ENCODE measurements at regions not wholly inside any gene's neighbourhood (a gene's known extent, or its start where the extent isn't known, plus 50 kb on each side); places are given as distances from the start of the nearest gene placed in this dataset.
"Not testable (repeated sequence)": the region's sequence is repeated elsewhere in the genome, so short reads cannot be mapped to it uniquely, and the experiment has no call there.

DNA sequence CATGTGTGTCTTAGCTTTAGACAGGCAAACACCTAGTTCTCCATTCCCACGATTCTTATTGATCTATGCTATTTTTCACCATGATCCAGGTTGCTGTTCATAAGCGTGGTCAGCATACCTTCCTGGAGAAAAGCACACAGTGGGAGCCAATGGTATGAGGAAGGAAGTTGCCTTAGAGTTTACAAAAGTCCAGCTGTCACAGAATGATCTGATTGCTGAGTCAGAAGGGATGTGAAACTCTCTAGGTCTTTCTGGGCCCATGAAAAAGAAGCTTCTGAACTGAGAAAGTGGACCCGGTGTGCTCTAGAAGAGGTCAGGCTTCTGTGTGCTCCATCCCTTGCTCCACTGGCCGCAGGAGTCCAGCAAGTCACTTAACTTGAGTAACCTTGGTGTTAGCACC lies 71.0 kb upstream of the CCL1 start:
- TF ChIP-seq, protein P1, sequence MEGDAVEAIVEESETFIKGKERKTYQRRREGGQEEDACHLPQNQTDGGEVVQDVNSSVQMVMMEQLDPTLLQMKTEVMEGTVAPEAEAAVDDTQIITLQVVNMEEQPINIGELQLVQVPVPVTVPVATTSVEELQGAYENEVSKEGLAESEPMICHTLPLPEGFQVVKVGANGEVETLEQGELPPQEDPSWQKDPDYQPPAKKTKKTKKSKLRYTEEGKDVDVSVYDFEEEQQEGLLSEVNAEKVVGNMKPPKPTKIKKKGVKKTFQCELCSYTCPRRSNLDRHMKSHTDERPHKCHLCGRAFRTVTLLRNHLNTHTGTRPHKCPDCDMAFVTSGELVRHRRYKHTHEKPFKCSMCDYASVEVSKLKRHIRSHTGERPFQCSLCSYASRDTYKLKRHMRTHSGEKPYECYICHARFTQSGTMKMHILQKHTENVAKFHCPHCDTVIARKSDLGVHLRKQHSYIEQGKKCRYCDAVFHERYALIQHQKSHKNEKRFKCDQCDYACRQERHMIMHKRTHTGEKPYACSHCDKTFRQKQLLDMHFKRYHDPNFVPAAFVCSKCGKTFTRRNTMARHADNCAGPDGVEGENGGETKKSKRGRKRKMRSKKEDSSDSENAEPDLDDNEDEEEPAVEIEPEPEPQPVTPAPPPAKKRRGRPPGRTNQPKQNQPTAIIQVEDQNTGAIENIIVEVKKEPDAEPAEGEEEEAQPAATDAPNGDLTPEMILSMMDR (IDR thresholded peaks at IDR 0.05), result no peak
- intact Hi-C loops (cut with DNase I), result no loop called here
- Histone ChIP-seq H3K27me3 (no peaks in the 10 kb centered on the region), H3K9me3 (no peaks in the 10 kb centered on the region), H3K36me3 (no peaks in the 10 kb centered on the region), H3K4me1 (no peaks in the 10 kb centered on the region), H3K27ac (no peak overlapping the region), H3K4me3 (no peak overlapping the region)
- DNase-seq (ENCODE audit: low spot score in 2 of 2), result no peak

DNA sequence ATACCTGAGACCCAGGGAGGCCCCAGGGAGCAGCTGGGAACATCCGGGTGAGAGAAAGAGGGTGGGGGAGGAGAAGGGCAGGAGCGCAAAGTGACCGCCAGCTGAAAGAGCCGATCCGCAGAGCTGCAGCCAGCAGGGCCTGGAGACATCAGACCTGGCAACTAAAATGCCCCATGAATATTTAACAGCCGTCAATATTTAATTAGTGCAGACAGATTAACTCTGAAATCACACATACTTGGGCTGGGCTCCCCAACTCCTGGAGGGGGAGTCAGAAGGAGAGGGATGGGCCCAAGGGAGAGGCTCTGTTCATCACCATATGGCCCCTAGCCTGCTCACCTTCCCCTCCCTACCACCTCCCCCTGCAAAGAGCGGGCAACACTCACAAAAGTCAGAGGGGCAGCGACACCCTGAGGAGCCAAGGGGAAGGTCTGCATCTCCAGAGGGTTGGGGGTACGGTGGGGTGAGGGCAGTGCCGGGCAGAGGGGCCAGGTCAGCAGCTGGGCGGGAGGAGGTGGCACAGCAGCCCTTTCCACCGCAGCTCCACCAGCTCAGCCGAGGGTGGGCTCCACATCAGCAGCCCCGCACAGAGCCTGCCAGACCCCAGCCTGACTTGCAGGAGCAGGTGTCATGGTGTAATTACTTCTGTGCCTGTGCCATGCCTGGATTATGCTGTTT lies 61.9 kb upstream of the CCL1 start:
- no peaks in the 10 kb centered on the region for H3K4me1 ChIP-seq
- TF ChIP-seq, protein P1 (IDR thresholded peaks at IDR 0.05), result no peak
- DNase-seq (ENCODE audit: low spot score in 2 of 2), result no peak
- intact Hi-C loops (cut with DNase I), result no loop called here
- H3K27ac ChIP-seq, result no peak overlapping the region
- no peaks in the 10 kb centered on the region for H3K9me3 ChIP-seq
- no peaks in the 10 kb centered on the region for H3K27me3 ChIP-seq
- H3K4me3 ChIP-seq, result no peak overlapping the region
- H3K36me3 ChIP-seq, result no peaks in the 10 kb centered on the region

DNA sequence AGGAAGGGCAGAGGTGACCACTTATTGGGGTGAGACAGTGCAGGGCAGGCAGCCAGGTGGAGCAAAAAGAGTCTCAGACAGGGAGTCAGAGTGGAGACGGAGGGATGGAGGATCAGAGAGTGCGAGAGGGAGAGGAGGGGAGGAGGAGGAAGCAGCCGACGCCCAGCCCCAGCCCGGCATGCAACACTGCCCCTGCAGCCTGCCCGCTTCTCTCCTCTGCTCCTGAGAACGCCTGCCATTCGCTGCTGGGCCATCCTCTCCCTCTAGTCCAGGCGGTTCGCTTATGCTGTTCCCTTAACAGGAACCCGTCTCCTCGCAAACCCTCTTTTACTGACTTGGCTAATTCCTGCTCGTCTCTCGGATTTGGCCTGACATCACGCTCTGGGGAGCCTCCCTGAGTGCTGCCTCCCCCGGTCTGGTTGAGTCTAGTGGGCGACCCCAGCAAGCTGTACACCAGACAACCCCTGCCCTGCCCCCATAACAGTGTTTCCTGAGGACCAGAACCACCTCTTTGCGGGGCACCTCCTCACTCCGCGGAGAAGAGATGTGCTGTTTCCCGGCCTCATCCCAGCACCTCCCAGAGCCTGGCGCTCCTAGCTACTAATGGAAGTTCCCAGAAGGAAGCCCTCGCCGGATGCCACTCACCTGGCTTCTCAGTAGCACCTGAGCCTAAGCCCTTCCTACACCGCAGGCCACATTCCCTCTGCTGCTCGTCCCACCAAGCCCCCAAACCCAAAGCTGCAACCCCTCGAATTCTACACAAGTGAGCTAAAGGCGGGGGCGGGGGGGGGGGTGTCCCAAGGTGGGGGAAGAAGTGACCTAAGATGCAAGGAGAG lies 61.2 kb upstream of the CCL1 start:
- Histone ChIP-seq H3K36me3 (no peaks in the 10 kb centered on the region), H3K4me3 (no peak overlapping the region), H3K27ac (no peak overlapping the region), H3K4me1 (no peaks in the 10 kb centered on the region), H3K27me3 (no peaks in the 10 kb centered on the region), H3K9me3 (no peaks in the 10 kb centered on the region)
- intact Hi-C loops (cut with DNase I), result no loop called here
- no peak for DNase-seq (ENCODE audit: low spot score in 2 of 2)
- TF ChIP-seq, protein P1 (IDR thresholded peaks at IDR 0.05), result no peak

DNA sequence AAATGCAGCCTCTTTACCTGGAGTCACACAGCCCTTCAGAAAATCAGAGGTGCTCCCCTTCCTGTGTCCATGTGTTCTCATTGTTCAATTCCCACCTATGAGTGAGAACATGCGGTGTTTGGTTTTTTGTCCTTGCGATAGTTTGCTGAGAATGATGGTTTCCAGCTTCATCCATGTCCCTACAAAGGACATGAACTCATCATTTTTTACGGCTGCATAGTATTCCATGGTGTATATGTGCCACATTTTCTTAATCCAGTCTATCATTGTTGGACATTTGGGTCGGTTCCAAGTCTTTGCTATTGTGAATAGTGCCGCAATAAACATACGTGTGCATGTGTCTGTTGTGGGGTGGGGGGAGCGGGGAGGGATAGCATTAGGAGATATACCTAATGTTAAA lies 60.3 kb upstream of the CCL1 start:
- H3K27ac ChIP-seq; intact Hi-C loops (cut with DNase I); H3K27me3 ChIP-seq; H3K9me3 ChIP-seq; H3K4me3 ChIP-seq; DNase-seq (ENCODE audit: low spot score in 2 of 2); H3K36me3 ChIP-seq; H3K4me1 ChIP-seq: not testable (repeated sequence)

DNA sequence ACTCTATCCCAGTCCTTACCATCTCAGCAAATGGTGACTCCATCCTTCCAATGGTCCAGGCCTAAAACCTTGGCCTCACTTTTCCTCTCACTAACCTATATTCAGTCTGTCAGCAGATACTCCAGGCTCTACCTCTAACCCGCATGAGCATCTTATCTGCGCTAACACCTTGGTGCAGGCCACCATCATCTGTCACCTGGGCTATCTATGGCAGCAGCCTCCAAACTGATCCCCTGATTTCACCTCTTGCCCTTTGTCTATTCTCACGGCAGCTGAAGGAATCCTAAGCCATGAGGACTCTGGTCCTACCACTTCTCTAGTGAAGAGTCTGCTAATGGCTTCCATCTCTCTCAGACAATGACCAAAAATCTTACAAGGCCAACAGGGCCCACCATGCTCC lies 57.9 kb upstream of the CCL1 start:
- Histone ChIP-seq H3K9me3 (no peaks in the 10 kb centered on the region), H3K27ac (no peak overlapping the region), H3K27me3 (no peaks in the 10 kb centered on the region), H3K4me3 (no peak overlapping the region), H3K4me1 (no peaks in the 10 kb centered on the region), H3K36me3 (no peaks in the 10 kb centered on the region)
- intact Hi-C loops (cut with DNase I), result loop anchor here (1.0 kb wide), 2 partner anchors 217 to 698 kb away; partner anchors contain the start of gene RAD51D
- TF ChIP-seq, protein P1 (IDR thresholded peaks at IDR 0.05), result no peak
- no peak for DNase-seq (ENCODE audit: low spot score in 2 of 2)

DNA sequence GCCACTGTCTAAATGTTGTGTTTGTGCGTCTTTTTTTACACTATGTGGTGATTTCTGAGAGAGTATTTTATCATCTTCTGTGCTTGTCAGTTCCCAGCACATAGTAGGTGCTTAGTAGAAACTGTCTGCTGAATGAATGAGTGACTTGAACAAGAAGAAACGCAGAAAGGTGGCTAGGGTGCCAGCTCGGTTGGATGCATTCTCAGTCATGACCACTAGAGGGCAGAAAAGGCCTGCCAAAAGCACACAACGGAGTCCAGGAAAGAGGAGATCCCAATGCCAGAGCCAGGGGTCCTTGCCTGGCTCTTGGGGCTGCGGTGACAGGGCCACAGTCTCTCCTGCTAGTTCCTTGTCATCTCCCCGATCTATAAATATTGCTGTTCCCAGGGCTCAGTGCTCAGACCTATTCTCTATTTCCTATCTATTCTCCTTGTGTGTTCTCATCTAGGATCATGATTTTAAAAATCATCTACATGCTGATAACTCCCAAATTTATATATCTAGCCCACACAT lies 57.3 kb upstream of the CCL1 start:
- TF ChIP-seq, protein P1 (IDR thresholded peaks at IDR 0.05), result peak; percentile 59 to 96 (median 89)
- Histone ChIP-seq H3K9me3 (no peaks in the 10 kb centered on the region), H3K4me3 (no peak overlapping the region), H3K27ac (no peak overlapping the region), H3K36me3 (no peaks in the 10 kb centered on the region), H3K27me3 (no peaks in the 10 kb centered on the region), H3K4me1 (no peaks in the 10 kb centered on the region)
- intact Hi-C loops (cut with DNase I), result loop anchor here (1.0 kb wide), 2 partner anchors 218 to 699 kb away; partner anchors contain the start of gene RAD51D
- DNase-seq (ENCODE audit: low spot score in 2 of 2), result peak in 1 of 2 donors; percentile 81

Data from ascending aorta (tissue), 2 donors.